Prostate gland (tissue), 2 donors: ENCODE measurements at regions not wholly inside any gene's neighbourhood (a gene's known extent, or its start where the extent isn't known, plus 50 kb on each side); places are given as distances from the start of the nearest gene placed in this dataset.

ENCODE experiments used
- CTCF ChIP-seq, 4 experiments: fragments of 200-600 bp in 2 of 4; fragments of 450-650 bp in 2 of 4; sonication (generic) in 2 of 4; IDR thresholded peaks; 1 replicate in 3 of 4; 2 replicates in 1 of 4; pipeline ENCODE4 v1.5.1; 2016 to 2019; ENCODE audit warnings: antibody characterized with exemption in 4 of 4, mild to moderate bottlenecking in 2 of 4, moderate library complexity in 2 of 4
- POLR2A ChIP-seq: fragments of 450-650 bp; IDR thresholded peaks from one replicate; pipeline ENCODE4 v1.6.1; 2016; ENCODE audit warnings: antibody characterized with exemption, mild to moderate bottlenecking

- TF ChIP-seq POLR2A (no peak), CTCF (IDR thresholded peaks at IDR 0.05) (no peak)
These were observed 77.1 kb upstream of the TTC34 start for GRCh38 chr1:2878591-2878990.
